ENCODE measurements at regions not wholly inside any gene's neighbourhood (a gene's known extent, or its start where the extent isn't known, plus 50 kb on each side); places are given as distances from the start of the nearest gene placed in this dataset.

DNA sequence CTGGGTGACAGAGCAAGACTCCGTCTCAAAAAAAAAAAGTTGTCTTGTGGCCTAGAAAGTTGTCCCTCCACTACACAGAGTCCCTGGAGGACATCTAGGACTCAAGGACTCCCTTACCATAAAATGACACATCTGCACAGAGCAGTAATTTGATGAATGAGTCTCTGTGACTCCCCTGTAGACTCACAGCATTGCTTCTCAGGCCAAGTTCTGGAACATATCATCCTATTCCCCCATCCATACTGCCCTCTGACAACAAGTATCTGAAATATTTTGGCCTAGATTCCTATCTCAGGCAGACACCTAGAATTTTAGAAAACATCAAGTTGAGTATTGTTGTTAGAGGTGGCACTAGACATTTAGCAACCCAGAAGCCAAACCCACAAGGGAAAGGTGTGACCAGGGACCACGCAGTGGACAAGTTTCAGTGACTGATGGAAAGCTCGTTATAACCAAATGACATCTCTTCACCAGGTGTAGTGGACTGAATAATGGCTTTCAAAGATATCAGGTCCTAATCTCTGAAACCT, 97.9 kb upstream of the ATP8B1 start:
- Histone ChIP-seq H4K20me1 (ENCODE audit: insufficient read depth, low read length) (no peaks in the 10 kb centered on the region), H3K9me3 (replicated peaks in 1 of 2; ENCODE audit: control insufficient read depth in 1 of 2, insufficient read depth in 1 of 2, low read length in 2 of 2) (no peaks in the 10 kb centered on the region), H3K36me3 (replicated peaks in 1 of 2; ENCODE audit: control insufficient read depth in 1 of 2, insufficient read depth in 2 of 2, low read length in 2 of 2) (no peaks in the 10 kb centered on the region), H3K27me3 (ENCODE audit: control insufficient read depth in 2 of 2, insufficient read depth in 2 of 2, low read length in 2 of 2) (no peaks in the 10 kb centered on the region), H3K4me3 (replicated peaks in 1 of 3; ENCODE audit: low read depth in 2 of 3, low read length in 3 of 3) (no peak overlapping the region), H2AFZ (ENCODE audit: insufficient read depth, low read depth, low read length, poor library complexity, severe bottlenecking) (no peak overlapping the region), H3K4me2 (replicated peaks; ENCODE audit: extremely low read depth, low read length, poor library complexity, severe bottlenecking) (no peak overlapping the region), H3K9ac (ENCODE audit: insufficient read depth, low read length, poor library complexity, severe bottlenecking) (no peak overlapping the region), H3K4me1 (ENCODE audit: control insufficient read depth in 1 of 2, insufficient read depth in 2 of 2, low read length in 2 of 2) (no peaks in the 10 kb centered on the region), H3K79me2 (ENCODE audit: insufficient read depth, low read length) (no peaks in the 10 kb centered on the region), H3K27ac (ENCODE audit: low read depth in 1 of 2, low read length in 2 of 2) (no peak overlapping the region)
- TF ChIP-seq, protein P1, sequence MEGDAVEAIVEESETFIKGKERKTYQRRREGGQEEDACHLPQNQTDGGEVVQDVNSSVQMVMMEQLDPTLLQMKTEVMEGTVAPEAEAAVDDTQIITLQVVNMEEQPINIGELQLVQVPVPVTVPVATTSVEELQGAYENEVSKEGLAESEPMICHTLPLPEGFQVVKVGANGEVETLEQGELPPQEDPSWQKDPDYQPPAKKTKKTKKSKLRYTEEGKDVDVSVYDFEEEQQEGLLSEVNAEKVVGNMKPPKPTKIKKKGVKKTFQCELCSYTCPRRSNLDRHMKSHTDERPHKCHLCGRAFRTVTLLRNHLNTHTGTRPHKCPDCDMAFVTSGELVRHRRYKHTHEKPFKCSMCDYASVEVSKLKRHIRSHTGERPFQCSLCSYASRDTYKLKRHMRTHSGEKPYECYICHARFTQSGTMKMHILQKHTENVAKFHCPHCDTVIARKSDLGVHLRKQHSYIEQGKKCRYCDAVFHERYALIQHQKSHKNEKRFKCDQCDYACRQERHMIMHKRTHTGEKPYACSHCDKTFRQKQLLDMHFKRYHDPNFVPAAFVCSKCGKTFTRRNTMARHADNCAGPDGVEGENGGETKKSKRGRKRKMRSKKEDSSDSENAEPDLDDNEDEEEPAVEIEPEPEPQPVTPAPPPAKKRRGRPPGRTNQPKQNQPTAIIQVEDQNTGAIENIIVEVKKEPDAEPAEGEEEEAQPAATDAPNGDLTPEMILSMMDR (IDR thresholded peaks at IDR 0.05), result no peak
- no peaks in the 10 kb centered on the region for H3K36me3 Mint-ChIP-seq
- 100% methylated on average over 1 of the region's 3 CpGs for whole genome bisulfite sequencing (ENCODE audit: insufficient coverage)
- peaks cover 1% of the 10 kb centered on the region for H3K4me1 Mint-ChIP-seq
- no peak for DNase-seq
- H3K4me3 Mint-ChIP-seq, result no peak overlapping the region
- peaks cover 0 to 5% (median 2%) of the 10 kb centered on the region in 7 donors for H3K9me3 Mint-ChIP-seq
- intact Hi-C loops (cut with micrococcal nuclease), result no loop called here
- H3K27me3 Mint-ChIP-seq (ENCODE audit: low read depth in 3 of 3), result peaks cover 2 to 6% (median 2%) of the 10 kb centered on the region in 3 donors
- H3K27ac Mint-ChIP-seq, result no peak overlapping the region

DNA sequence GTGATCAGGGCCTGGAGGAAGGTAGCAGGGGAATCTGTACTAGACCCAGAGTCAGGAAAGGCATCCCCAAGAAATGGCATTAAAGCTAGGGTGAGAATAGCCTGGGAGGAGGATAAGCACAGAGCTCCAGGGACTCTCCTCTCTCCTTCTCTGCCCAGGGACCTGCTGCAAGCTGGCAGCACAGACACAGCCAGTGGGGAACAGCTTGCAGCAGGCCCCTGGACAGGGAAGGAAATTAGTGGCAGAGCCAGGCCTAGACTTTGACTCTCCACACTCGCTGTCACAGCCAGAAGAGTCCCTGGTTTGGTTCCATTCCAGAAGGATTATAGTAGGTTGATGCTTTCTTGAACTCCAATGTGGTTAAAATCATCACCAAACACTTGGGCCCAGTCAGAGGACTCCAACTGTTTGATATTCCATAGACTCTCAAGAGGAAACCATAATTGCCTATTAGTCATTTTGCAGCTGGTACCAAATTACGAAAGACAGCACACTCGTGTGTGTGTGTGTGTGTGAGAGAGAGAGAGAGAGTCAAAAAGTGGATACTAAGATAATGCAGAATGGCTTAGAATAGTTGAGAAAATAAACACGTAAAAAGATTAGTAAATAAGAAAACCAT, 95.5 kb upstream of the ATP8B1 start:
- Histone ChIP-seq H3K4me2 (replicated peaks; ENCODE audit: extremely low read depth, low read length, poor library complexity, severe bottlenecking) (no peak overlapping the region), H3K79me2 (ENCODE audit: insufficient read depth, low read length) (no peaks in the 10 kb centered on the region), H3K27me3 (ENCODE audit: control insufficient read depth in 2 of 2, insufficient read depth in 2 of 2, low read length in 2 of 2) (no peaks in the 10 kb centered on the region), H3K9ac (ENCODE audit: insufficient read depth, low read length, poor library complexity, severe bottlenecking) (no peak overlapping the region), H3K4me3 (replicated peaks in 1 of 3; ENCODE audit: low read depth in 2 of 3, low read length in 3 of 3) (no peak overlapping the region), H3K27ac (ENCODE audit: low read depth in 1 of 2, low read length in 2 of 2) (no peak overlapping the region), H3K9me3 (replicated peaks in 1 of 2; ENCODE audit: control insufficient read depth in 1 of 2, insufficient read depth in 1 of 2, low read length in 2 of 2) (peaks cover 0 to 3% of the 10 kb centered on the region in 2 donors), H3K36me3 (replicated peaks in 1 of 2; ENCODE audit: control insufficient read depth in 1 of 2, insufficient read depth in 2 of 2, low read length in 2 of 2) (no peaks in the 10 kb centered on the region), H3K4me1 (ENCODE audit: control insufficient read depth in 1 of 2, insufficient read depth in 2 of 2, low read length in 2 of 2) (no peaks in the 10 kb centered on the region), H4K20me1 (ENCODE audit: insufficient read depth, low read length) (no peaks in the 10 kb centered on the region), H2AFZ (ENCODE audit: insufficient read depth, low read depth, low read length, poor library complexity, severe bottlenecking) (no peak overlapping the region)
- no CpG with 5 or more reads among the region's 4 CpGs for WGBS (ENCODE audit: insufficient coverage)
- DNase-seq, result no peak
- TF ChIP-seq, protein P1 (IDR thresholded peaks at IDR 0.05), result no peak
- H3K27ac Mint-ChIP-seq, result no peak overlapping the region
- H3K36me3 Mint-ChIP-seq, result no peaks in the 10 kb centered on the region
- H3K4me1 Mint-ChIP-seq, result no peaks in the 10 kb centered on the region
- H3K9me3 Mint-ChIP-seq, result peaks cover 2 to 9% (median 5%) of the 10 kb centered on the region in 7 donors
- intact Hi-C loops (cut with micrococcal nuclease), result no loop called here
- H3K4me3 Mint-ChIP-seq, result no peak overlapping the region
- H3K27me3 Mint-ChIP-seq (ENCODE audit: low read depth in 3 of 3), result peaks cover 0 to 13% (median 2%) of the 10 kb centered on the region in 3 donors
